T47D (cell line): ENCODE measurements at regions not wholly inside any gene's neighbourhood (a gene's known extent, or its start where the extent isn't known, plus 50 kb on each side); places are given as distances from the start of the nearest gene placed in this dataset.

Source experiments
- DNase-seq, 2 experiments: peaks; one replicate each; pipeline versions ENCODE4 v3.0.0 to v3.0.0-alpha.2; 2011 to 2012; ENCODE audit warnings: low read depth in 1 of 2, low spot score in 1 of 2
- JUND ChIP-seq: IDR thresholded peaks from 2 replicates; pipeline ENCODE4 v1.6.1; 2012; ENCODE audit warnings: low read depth
- in situ Hi-C: cut with HindIII; loops from 2 replicates; pipeline ENCODE4 v1.10.0; 2016; ENCODE audit warnings: low sequenced_read_pairs, low pct_unique_long_range_greater_than_20kb

- TF ChIP-seq JUND: no peak
- DNase-seq: no peak
- in situ Hi-C loops: no loop called here
Observed at GRCh38 chr13:74006666-74007065, 127.5 kb downstream of the KLF12 start.

GRCh38 chr13:74005320-74006157 lies 128.7 kb downstream of the KLF12 start:
- in situ Hi-C loops: no loop called here
- TF ChIP-seq JUND: no peak
- no peak for DNase-seq

- no peak for DNase-seq
- in situ Hi-C loops: no loop called here
- no peak for TF ChIP-seq JUND
Observed at GRCh38 chr13:74004109-74004508, 130.1 kb downstream of the KLF12 start.

- in situ Hi-C loops: no loop called here
- no peak for TF ChIP-seq JUND
- DNase-seq: no peak
Observed at GRCh38 chr13:74003374-74003773, 130.8 kb downstream of the KLF12 start.

- in situ Hi-C loops: no loop called here
- no peak for TF ChIP-seq JUND
- no peak for DNase-seq
Observed at GRCh38 chr13:74000876-74001275, 133.3 kb downstream of the KLF12 start.

- in situ Hi-C loops: no loop called here
- no peak for TF ChIP-seq JUND
- no peak for DNase-seq
Observed at GRCh38 chr13:73998631-73999030, 135.6 kb downstream of the KLF12 start.

GRCh38 chr13:73997964-73998363 lies 136.2 kb downstream of the KLF12 start:
- in situ Hi-C loops: no loop called here
- TF ChIP-seq JUND: no peak
- no peak for DNase-seq

- DNase-seq: no peak
- TF ChIP-seq JUND: no peak
- in situ Hi-C loops: no loop called here
Observed at GRCh38 chr13:73996569-73996968, 137.6 kb downstream of the KLF12 start.

GRCh38 chr13:73995736-73996135 lies 138.5 kb downstream of the KLF12 start:
- TF ChIP-seq JUND: no peak
- in situ Hi-C loops: no loop called here
- no peak for DNase-seq

- no peak for TF ChIP-seq JUND
- DNase-seq: no peak
- in situ Hi-C loops: no loop called here
Observed at GRCh38 chr13:73993661-73994060, 140.5 kb downstream of the KLF12 start.

GRCh38 chr13:73991884-73992283 lies 142.3 kb downstream of the KLF12 start:
- no peak for DNase-seq
- in situ Hi-C loops: no loop called here
- no peak for TF ChIP-seq JUND

- TF ChIP-seq JUND: no peak
Observed at GRCh38 chr13:73991384-73991783, 142.8 kb downstream of the KLF12 start.

GRCh38 chr13:73989244-73989843 lies 144.9 kb downstream of the KLF12 start:
- TF ChIP-seq JUND: no peak
- in situ Hi-C loops: no loop called here
- no peak for DNase-seq

More at GRCh38 chr13:73991384-73991783, 142.8 kb downstream of the KLF12 start:
- in situ Hi-C loops: no loop called here
- DNase-seq: no peak

GRCh38 chr13:73988461-73988860 lies 145.7 kb downstream of the KLF12 start:
- DNase-seq: no peak
- no peak for TF ChIP-seq JUND
- in situ Hi-C loops: no loop called here
